Naive thymus-derived CD4-positive, alpha-beta T cell (primary cell): ENCODE measurements at regions not wholly inside any gene's neighbourhood (a gene's known extent, or its start where the extent isn't known, plus 50 kb on each side); places are given as distances from the start of the nearest gene placed in this dataset.
"Not testable (repeated sequence)": the region's sequence is repeated elsewhere in the genome, so short reads cannot be mapped to it uniquely, and the experiment has no call there.

Experiments
- ATAC-seq: fragments of 150-1000 bp; cut with Tn5 transposase; 2 replicates; pipeline ENCODE4 v1.10.0; 2021; ENCODE audit warnings: mild to moderate bottlenecking, moderate library complexity
- CTCF ChIA-PET: fragments of 350-600 bp; sonication (Branson Sonifier 250); formaldehyde crosslinking; loops from one replicate; lab custom pipeline; 2021; ENCODE audit warnings: antibody characterized with exemption; lab: Charles Lee
- POLR2A ChIA-PET: fragments of 350-600 bp; sonication (Branson Sonifier 250); formaldehyde crosslinking; loops from one replicate; lab custom pipeline; 2021; ENCODE audit warnings: antibody characterized with exemption, inconsistent platforms; lab: Charles Lee
- DNase-seq, 9 donors: peaks; one replicate each; pipeline versions ENCODE4 v3.0.0 to v3.0.0-alpha.2; 2020 to 2022; ENCODE audit warnings: mixed read lengths in 1 of 9
- H3K27ac ChIP-seq: one replicate; pipeline ENCODE4 v1.7.0; 2013; ENCODE audit warnings: mild to moderate bottlenecking, low read depth, low read length, moderate library complexity
- H3K27me3 ChIP-seq, 2 donors: one replicate each; pipeline ENCODE4 v1.7.0; 2013; ENCODE audit warnings: low read length in 2 of 2, mild to moderate bottlenecking in 2 of 2, moderate library complexity in 2 of 2; ENCODE audit not compliant: control insufficient read depth in 2 of 2, insufficient read depth in 2 of 2
- H3K36me3 ChIP-seq, 3 experiments: 1 replicate in 2 of 3; 2 replicates in 1 of 3; pipeline ENCODE4 v1.7.0; 2013; ENCODE audit warnings: low read length in 3 of 3, mild to moderate bottlenecking in 3 of 3, moderate library complexity in 1 of 3; ENCODE audit not compliant: insufficient read depth in 3 of 3, control insufficient read depth in 2 of 3
- H3K4me1 ChIP-seq, 2 donors: one replicate each; pipeline ENCODE4 v1.7.0; 2013; ENCODE audit warnings: low read length in 2 of 2, mild to moderate bottlenecking in 2 of 2, moderate library complexity in 1 of 2; ENCODE audit not compliant: control insufficient read depth in 2 of 2, insufficient read depth in 2 of 2
- H3K4me3 ChIP-seq: 2 replicates; pipeline ENCODE4 v1.7.0; 2013; ENCODE audit warnings: mild to moderate bottlenecking, low read length
- H3K9me3 ChIP-seq, 3 experiments: 1 replicate in 2 of 3; 2 replicates in 1 of 3; pipeline ENCODE4 v1.7.0; 2013; ENCODE audit warnings: low read length in 3 of 3; ENCODE audit not compliant: control insufficient read depth in 2 of 3
- H3K27ac Mint-ChIP-seq, 9 donors: one replicate each; pipeline ENCODE4 v1.8.0; 2020 to 2022; ENCODE audit warnings: mixed read lengths in 9 of 9, mild to moderate bottlenecking in 8 of 9, moderate library complexity in 5 of 9, inconsistent platforms in 2 of 9
- H3K27me3 Mint-ChIP-seq, 5 donors: one replicate each; pipeline ENCODE4 v1.8.0; 2021 to 2022; ENCODE audit warnings: mixed read lengths in 5 of 5, mild to moderate bottlenecking in 1 of 5
- H3K36me3 Mint-ChIP-seq, 5 donors: one replicate each; pipeline ENCODE4 v1.8.0; 2020 to 2022; ENCODE audit warnings: mixed read lengths in 5 of 5, mild to moderate bottlenecking in 3 of 5, inconsistent platforms in 1 of 5
- H3K4me1 Mint-ChIP-seq, 7 donors: one replicate each; pipeline ENCODE4 v1.8.0; 2020 to 2022; ENCODE audit warnings: mixed read lengths in 7 of 7, mild to moderate bottlenecking in 3 of 7, inconsistent platforms in 1 of 7
- H3K4me3 Mint-ChIP-seq, 10 donors: one replicate each; pipeline ENCODE4 v1.8.0; 2020 to 2022; ENCODE audit warnings: mild to moderate bottlenecking in 10 of 10, mixed read lengths in 10 of 10, moderate library complexity in 6 of 10, inconsistent platforms in 2 of 10
- H3K9me3 Mint-ChIP-seq, 11 donors: one replicate each; pipeline ENCODE4 v1.8.0; 2020 to 2022; ENCODE audit warnings: mixed read lengths in 11 of 11, mild to moderate bottlenecking in 4 of 11, inconsistent platforms in 1 of 11, moderate library complexity in 1 of 11
- intact Hi-C, 2 donors: fragments of 100-400 bp; cut with micrococcal nuclease; formaldehyde crosslinking; loops; one replicate each; pipeline ENCODE4 v1.15.1; 2023

DNA sequence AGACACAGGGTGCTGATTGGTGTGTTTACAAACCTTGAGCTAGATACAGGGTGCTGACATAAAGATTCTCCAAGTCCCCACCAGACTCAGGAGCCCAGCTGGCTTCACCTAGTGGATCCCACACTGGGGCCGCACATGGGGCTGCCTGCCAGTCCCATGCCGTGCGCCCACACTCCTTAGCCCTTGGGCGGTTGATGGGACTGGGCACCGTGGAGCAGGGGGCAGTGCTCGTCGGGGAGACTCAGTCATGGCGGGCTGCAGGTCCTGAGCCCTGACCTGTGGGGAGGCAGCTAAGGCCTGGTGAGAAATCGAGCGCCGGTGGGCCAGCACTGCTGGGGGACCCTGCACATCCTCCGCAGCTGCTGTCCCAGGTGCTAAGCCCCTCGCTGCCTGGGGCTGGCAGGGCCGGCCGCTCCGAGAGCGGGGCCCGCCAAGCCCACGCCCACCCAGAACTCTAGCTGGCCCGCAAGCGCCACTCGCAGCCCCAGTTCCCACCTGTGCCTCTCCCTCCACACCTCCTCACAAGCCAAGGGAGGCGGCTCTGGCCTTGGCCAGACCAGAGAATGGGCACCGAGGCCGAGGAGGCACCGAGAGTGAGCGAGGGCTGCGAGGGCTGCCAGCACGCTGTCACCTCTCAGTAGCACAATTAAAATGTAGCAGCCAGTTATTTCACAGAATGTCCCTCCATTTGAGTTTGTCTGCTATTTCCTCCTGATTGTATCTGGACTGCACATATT, 76.1 kb upstream of the PNPLA4 start:
- Mint-ChIP-seq H3K27me3 (no peaks in the 10 kb centered on the region), H3K4me1 (peaks cover 0 to 5% (median 0%) of the 10 kb centered on the region in 7 donors), H3K4me3 (no peak overlapping the region), H3K27ac (no peak overlapping the region), H3K36me3 (no peaks in the 10 kb centered on the region), H3K9me3 (peaks cover 0 to 4% (median 0%) of the 10 kb centered on the region in 11 donors)
- ChIA-PET CTCF (no interaction called here), POLR2A (no interaction called here)
- intact Hi-C loops, result no loop called here
- Histone ChIP-seq H3K4me3 (no peak overlapping the region), H3K4me1 (no peaks in the 10 kb centered on the region), H3K27me3 (no peaks in the 10 kb centered on the region), H3K27ac (no peak overlapping the region), H3K36me3 (no peaks in the 10 kb centered on the region), H3K9me3 (no peaks in the 10 kb centered on the region)
- ATAC-seq (no peak), DNase-seq (no peak)

GRCh38 chrX:7996851-7997250, 69.6 kb upstream of the PNPLA4 start:
- Histone ChIP-seq H3K9me3 (no peaks in the 10 kb centered on the region), H3K4me1 (no peaks in the 10 kb centered on the region), H3K36me3 (no peaks in the 10 kb centered on the region), H3K27ac (no peak overlapping the region), H3K27me3 (no peaks in the 10 kb centered on the region), H3K4me3 (no peak overlapping the region)
- ChIA-PET POLR2A (no interaction called here), CTCF (no interaction called here)
- H3K4me3 Mint-ChIP-seq, result no peak overlapping the region
- ATAC-seq (no peak), DNase-seq (no peak)
- no peaks in the 10 kb centered on the region for H3K4me1 Mint-ChIP-seq
- no peaks in the 10 kb centered on the region for H3K36me3 Mint-ChIP-seq
- no peak overlapping the region for H3K27ac Mint-ChIP-seq
- no peaks in the 10 kb centered on the region for H3K27me3 Mint-ChIP-seq
- intact Hi-C loops, result loop anchor here (1.0 to 2.0 kb wide), 2 partner anchors 741 to 818 kb away; no protein-coding TSS in a partner anchor
- peaks cover 0 to 7% (median 0%) of the 10 kb centered on the region in 11 donors for H3K9me3 Mint-ChIP-seq

DNA sequence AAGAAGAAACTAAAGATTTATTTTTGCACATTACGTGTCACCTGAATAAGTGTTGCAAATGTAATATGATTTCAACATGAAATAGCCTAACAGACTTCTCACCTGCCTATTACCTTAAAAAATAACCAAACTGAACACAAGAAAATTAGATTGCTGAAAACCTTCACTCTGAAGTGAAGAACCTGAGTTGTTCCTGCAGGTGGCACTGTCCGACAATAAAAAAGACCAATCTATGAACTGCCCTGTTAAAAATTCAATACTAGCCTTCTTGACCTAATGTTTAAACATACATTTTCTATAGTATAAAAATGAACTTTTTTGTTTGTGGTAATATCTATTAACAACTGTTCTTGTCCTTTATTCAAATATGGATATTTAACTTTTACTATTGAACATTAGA, 69.2 kb upstream of the PNPLA4 start:
- DNase-seq, result peak in 4 of 9 donors; percentile 14 to 34 (median 29)
- H3K27me3 ChIP-seq, result no peaks in the 10 kb centered on the region
- intact Hi-C loops, result loop anchor here (1.0 to 2.0 kb wide), 2 partner anchors 742 to 818 kb away; no protein-coding TSS in a partner anchor

DNA sequence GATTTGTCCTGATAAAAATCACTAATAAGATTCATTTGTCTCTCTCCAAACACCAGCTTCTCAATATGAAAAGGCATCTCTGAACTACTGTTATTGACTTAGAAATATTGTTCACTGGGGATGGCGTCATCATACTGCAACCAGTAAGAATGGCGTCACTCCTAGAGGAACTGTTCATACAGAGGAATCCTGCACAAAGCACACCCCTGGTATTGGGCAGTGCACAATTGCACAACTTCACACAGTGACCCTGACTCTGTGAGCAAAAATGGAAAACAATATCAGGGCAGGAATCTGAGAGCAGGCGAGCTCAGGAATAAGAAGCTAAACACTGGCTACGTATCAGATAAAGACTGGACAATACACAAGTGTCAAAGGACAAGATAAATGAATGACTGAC, 66.7 kb upstream of the PNPLA4 start:
- ChIA-PET POLR2A (no interaction called here), CTCF (no interaction called here)
- Mint-ChIP-seq H3K4me1 (no peaks in the 10 kb centered on the region), H3K36me3 (no peaks in the 10 kb centered on the region), H3K4me3 (no peak overlapping the region), H3K27ac (no peak overlapping the region), H3K27me3 (no peaks in the 10 kb centered on the region), H3K9me3 (peaks cover 0 to 7% (median 0%) of the 10 kb centered on the region in 11 donors)
- Histone ChIP-seq H3K9me3 (no peaks in the 10 kb centered on the region), H3K4me3 (no peak overlapping the region), H3K27ac (no peak overlapping the region), H3K36me3 (no peaks in the 10 kb centered on the region), H3K4me1 (no peaks in the 10 kb centered on the region), H3K27me3 (no peaks in the 10 kb centered on the region)
- ATAC-seq (no peak), DNase-seq (no peak)
- intact Hi-C loops, result no loop called here

More for the DNA sequence above, 69.2 kb upstream of the PNPLA4 start:
- ChIA-PET CTCF (no interaction called here), POLR2A (no interaction called here)
- no peaks in the 10 kb centered on the region for H3K9me3 ChIP-seq
- Mint-ChIP-seq H3K36me3 (no peaks in the 10 kb centered on the region), H3K27me3 (no peaks in the 10 kb centered on the region), H3K9me3 (peaks cover 0 to 7% (median 0%) of the 10 kb centered on the region in 11 donors), H3K4me1 (no peaks in the 10 kb centered on the region), H3K27ac (no peak overlapping the region), H3K4me3 (no peak overlapping the region)
- H3K27ac ChIP-seq, result no peak overlapping the region
- H3K36me3 ChIP-seq, result no peaks in the 10 kb centered on the region
- ATAC-seq, result no peak
- no peak overlapping the region for H3K4me3 ChIP-seq
- no peaks in the 10 kb centered on the region for H3K4me1 ChIP-seq

- CTCF ChIA-PET, H3K27me3 Mint-ChIP-seq, H3K4me1 Mint-ChIP-seq: not testable (repeated sequence)
Observed at GRCh38 chrX:7988013-7988759, 61.0 kb upstream of the PNPLA4 start.

DNA sequence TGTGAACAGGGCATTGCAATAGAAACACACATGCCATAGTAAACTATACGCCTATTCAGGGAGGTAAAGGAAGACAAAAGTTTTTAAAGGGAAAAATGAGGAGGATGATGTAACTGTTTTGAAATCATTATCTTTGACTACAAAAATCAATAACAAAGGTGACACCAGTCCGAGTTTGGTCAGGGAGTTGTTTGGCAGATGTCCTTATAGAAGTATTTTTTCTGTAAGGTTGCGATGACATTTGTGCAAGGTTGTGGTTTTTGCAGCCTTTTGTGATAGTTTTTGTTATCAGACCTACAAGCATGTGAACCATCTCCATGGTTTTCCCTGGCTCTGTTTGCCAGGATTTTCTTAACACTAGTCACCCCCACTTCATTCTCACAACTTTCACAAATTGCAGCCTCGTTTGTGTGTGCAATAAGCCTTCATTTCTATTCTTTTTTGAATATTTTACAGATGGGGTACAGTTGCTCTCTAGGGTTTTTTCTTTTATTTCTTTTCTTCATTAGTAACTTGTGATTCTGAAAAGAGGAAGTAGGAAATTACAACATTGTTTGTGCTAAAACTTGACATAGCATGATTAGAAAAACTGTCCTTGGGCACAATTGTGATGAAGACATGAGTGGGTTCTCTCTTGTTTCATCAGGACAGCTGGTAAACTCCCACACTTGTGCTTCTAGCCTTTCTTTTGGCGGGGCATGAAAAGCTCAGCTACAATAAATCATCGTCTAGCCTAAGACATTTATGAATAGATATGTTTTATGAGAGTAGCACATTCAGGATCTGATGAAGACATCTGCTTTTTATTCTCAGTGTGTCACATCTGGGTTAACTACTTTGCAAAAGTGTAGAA, 60.2 kb upstream of the PNPLA4 start:
- Histone ChIP-seq H3K27ac (no peak overlapping the region), H3K27me3 (no peaks in the 10 kb centered on the region), H3K4me3 (no peak overlapping the region), H3K9me3 (no peaks in the 10 kb centered on the region), H3K4me1 (no peaks in the 10 kb centered on the region), H3K36me3 (no peaks in the 10 kb centered on the region)
- intact Hi-C loops, result no loop called here
- ChIA-PET CTCF (no interaction called here), POLR2A (no interaction called here)
- H3K27me3 Mint-ChIP-seq, result no peaks in the 10 kb centered on the region
- H3K4me1 Mint-ChIP-seq, result no peaks in the 10 kb centered on the region
- no peak overlapping the region for H3K4me3 Mint-ChIP-seq
- no peaks in the 10 kb centered on the region for H3K9me3 Mint-ChIP-seq
- no peak for DNase-seq
- ATAC-seq, result no peak
- no peak overlapping the region for H3K27ac Mint-ChIP-seq
- H3K36me3 Mint-ChIP-seq, result no peaks in the 10 kb centered on the region

More at GRCh38 chrX:7988013-7988759, 61.0 kb upstream of the PNPLA4 start:
- H3K4me3 ChIP-seq, DNase-seq, intact Hi-C loops, H3K27ac ChIP-seq, H3K36me3 Mint-ChIP-seq, H3K9me3 Mint-ChIP-seq, H3K27me3 ChIP-seq, ATAC-seq, H3K27ac Mint-ChIP-seq, H3K4me3 Mint-ChIP-seq, H3K4me1 ChIP-seq, H3K36me3 ChIP-seq, POLR2A ChIA-PET, H3K9me3 ChIP-seq: not testable (repeated sequence)
